WI38 (cell line): ENCODE measurements at regions not wholly inside any gene's neighbourhood (a gene's known extent, or its start where the extent isn't known, plus 50 kb on each side); places are given as distances from the start of the nearest gene placed in this dataset.
"Not testable (repeated sequence)": the region's sequence is repeated elsewhere in the genome, so short reads cannot be mapped to it uniquely, and the experiment has no call there.

Source experiments
- H3K4me3 ChIP-seq: 2 replicates; pipeline ENCODE4 v1.5.1; 2011; ENCODE audit warnings: low read depth, mild to moderate bottlenecking, control low read depth, low read length
- CTCF ChIP-seq: IDR thresholded peaks from 2 replicates; pipeline ENCODE4 v1.5.1; 2012; ENCODE audit warnings: low read depth, mild to moderate bottlenecking, control low read depth, low read length

GRCh38 chr5:40453689-40454088, 226.0 kb upstream of the PTGER4 start:
- no peak for TF ChIP-seq CTCF
- H3K4me3 ChIP-seq = no peak overlapping the region

- H3K4me3 ChIP-seq = no peak overlapping the region
- no peak for TF ChIP-seq CTCF
These were observed 226.7 kb upstream of the PTGER4 start for GRCh38 chr5:40452874-40453624.

- no peak for TF ChIP-seq CTCF
- no peak overlapping the region for H3K4me3 ChIP-seq
These were observed 232.3 kb upstream of the PTGER4 start for GRCh38 chr5:40447438-40447837.

GRCh38 chr5:40446910-40447309, 232.8 kb upstream of the PTGER4 start:
- H3K4me3 ChIP-seq = no peak overlapping the region
- no peak for TF ChIP-seq CTCF

GRCh38 chr5:40442346-40442745, 237.4 kb upstream of the PTGER4 start:
- TF ChIP-seq CTCF = no peak
- H3K4me3 ChIP-seq = no peak overlapping the region

- no peak for TF ChIP-seq CTCF
- no peak overlapping the region for H3K4me3 ChIP-seq
These were observed 238.0 kb upstream of the PTGER4 start for GRCh38 chr5:40441733-40442132.

GRCh38 chr5:40440746-40441145, 239.0 kb upstream of the PTGER4 start:
- no peak for TF ChIP-seq CTCF
- no peak overlapping the region for H3K4me3 ChIP-seq

GRCh38 chr5:40439103-40439502, 240.6 kb upstream of the PTGER4 start:
- H3K4me3 ChIP-seq = not testable (repeated sequence)

GRCh38 chr5:40438646-40439045, 241.1 kb upstream of the PTGER4 start:
- not testable (repeated sequence) for H3K4me3 ChIP-seq
